Mucosa of descending colon (tissue), 3 donors: ENCODE measurements at regions not wholly inside any gene's neighbourhood (a gene's known extent, or its start where the extent isn't known, plus 50 kb on each side); places are given as distances from the start of the nearest gene placed in this dataset.

Experiments
- ATAC-seq: fragments of 200-7000 bp; cut with Tn5 transposase; one replicate; pipeline ENCODE4 v1.9.1; 2020; ENCODE audit warnings: mild to moderate bottlenecking, moderate library complexity
- DNase-seq, 3 donors: peaks; one replicate each; pipeline ENCODE4 v3.0.0-alpha.2; 2020
- H3K36me3 ChIP-seq: fragments of 200-600 bp; one replicate; pipeline ENCODE4 v1.8.0; 2021; ENCODE audit warnings: low read depth, mild to moderate bottlenecking
- H3K4me1 ChIP-seq: fragments of 200-600 bp; one replicate; pipeline ENCODE4 v1.8.0; 2021; ENCODE audit warnings: low read depth, mild to moderate bottlenecking
- H3K4me3 ChIP-seq: fragments of 200-600 bp; one replicate; pipeline ENCODE4 v1.8.0; 2021; ENCODE audit warnings: mild to moderate bottlenecking
- H3K9me3 ChIP-seq: fragments of 200-600 bp; one replicate; pipeline ENCODE4 v1.8.0; 2021; ENCODE audit warnings: mild to moderate bottlenecking
- intact Hi-C, 2 donors: fragments of 100-400 bp; cut with DNase I in 1 of 2; cut with micrococcal nuclease in 1 of 2; formaldehyde crosslinking; loops; one replicate each; pipeline versions ENCODE4 v1.11.0 to v1.11.1; 2022; cut with DNase I, micrococcal nuclease
- TF ChIP-seq, protein P1 (sequence below): fragments of 200-600 bp; IDR thresholded peaks from one replicate; pipeline ENCODE4 v1.8.0; 2022; ENCODE audit warnings: antibody characterized with exemption, mild to moderate bottlenecking
- donor health status: DM: no; HTN: no; CAD: no; lungs with moderate emphysema.
- donor health status: DM: no; HTN: no; CAD: no.
- donor health status: DM: no; HTN: yes; CAD: no.

DNA sequence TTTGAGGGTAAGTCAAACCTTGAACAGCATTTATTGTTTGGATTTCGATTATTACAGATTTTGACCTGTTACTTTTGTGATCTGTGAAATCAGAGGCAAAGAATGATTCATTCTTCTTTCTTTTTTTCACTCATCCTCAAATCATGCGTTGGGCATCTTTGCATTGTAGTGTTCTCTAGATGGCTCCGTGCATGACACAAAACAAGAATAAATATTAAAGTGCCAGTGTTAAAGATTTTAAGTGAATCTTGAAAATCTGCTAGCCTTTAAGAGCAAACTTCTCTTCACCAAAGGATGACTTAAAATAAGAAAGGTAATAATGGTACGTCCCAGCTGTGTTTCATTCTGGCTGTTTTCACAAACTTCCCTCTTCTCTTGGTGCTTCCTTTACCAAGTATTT lies 361.9 kb upstream of the SMARCA2 start:
- ATAC-seq: no peak

DNA sequence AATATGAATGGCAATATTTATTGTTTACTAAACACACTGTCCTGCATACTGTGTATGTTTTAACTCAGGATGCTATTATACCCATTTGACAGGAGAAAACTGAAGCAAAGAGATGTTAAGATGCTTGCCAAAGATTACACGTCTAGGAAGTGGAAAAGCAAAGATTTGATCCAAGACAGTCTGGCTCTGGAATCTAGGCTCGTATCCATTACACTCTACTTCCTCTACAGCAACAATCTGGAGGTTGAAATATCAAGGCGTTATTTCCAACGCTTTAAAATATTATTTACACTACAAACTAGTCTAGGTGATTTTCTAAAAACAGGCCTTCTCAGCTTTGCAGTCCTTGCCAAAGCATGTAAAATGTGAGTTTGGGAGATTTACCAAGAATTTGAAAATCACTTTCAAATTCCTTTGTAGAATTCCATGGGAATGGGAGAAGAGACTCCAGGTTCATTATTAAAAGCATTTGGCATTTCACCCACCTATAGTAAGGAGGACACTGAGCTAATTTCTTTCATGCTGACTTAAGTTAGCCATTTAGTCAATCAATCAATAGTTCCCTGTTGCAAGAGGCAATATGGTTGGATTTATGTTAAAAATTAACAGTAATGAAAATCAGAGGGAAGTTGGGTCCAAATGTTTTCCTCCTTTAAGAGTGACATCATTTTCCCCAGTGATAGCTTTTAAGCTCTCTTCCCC lies 356.3 kb upstream of the SMARCA2 start:
- ATAC-seq: no peak

More for the DNA sequence above, 361.9 kb upstream of the SMARCA2 start:
- Histone ChIP-seq H3K4me1 (no peaks in the 10 kb centered on the region), H3K4me3 (no peak overlapping the region), H3K36me3 (no peaks in the 10 kb centered on the region), H3K9me3 (no peaks in the 10 kb centered on the region)
- intact Hi-C loops: no loop called here
- TF ChIP-seq, protein P1, sequence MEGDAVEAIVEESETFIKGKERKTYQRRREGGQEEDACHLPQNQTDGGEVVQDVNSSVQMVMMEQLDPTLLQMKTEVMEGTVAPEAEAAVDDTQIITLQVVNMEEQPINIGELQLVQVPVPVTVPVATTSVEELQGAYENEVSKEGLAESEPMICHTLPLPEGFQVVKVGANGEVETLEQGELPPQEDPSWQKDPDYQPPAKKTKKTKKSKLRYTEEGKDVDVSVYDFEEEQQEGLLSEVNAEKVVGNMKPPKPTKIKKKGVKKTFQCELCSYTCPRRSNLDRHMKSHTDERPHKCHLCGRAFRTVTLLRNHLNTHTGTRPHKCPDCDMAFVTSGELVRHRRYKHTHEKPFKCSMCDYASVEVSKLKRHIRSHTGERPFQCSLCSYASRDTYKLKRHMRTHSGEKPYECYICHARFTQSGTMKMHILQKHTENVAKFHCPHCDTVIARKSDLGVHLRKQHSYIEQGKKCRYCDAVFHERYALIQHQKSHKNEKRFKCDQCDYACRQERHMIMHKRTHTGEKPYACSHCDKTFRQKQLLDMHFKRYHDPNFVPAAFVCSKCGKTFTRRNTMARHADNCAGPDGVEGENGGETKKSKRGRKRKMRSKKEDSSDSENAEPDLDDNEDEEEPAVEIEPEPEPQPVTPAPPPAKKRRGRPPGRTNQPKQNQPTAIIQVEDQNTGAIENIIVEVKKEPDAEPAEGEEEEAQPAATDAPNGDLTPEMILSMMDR: no peak
- DNase-seq: no peak

DNA sequence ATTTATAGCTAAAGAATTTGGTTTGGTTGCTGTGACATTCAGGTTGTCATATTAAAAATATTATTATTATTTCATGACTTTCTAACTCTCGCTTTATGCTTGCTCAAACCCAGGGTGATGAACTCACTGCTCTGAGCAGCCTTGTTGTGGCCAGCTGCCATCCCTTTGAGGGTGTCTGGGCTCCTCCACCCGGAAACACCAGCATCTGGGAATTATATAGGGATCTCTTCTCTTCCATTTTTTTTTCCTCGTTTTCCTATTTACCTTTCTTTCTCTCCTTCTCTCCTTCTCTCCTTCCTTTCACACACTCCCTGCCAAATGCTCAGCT lies 355.8 kb upstream of the SMARCA2 start:
- no peak overlapping the region for H3K4me3 ChIP-seq
- TF ChIP-seq, protein P1: no peak
- H3K4me1 ChIP-seq: no peaks in the 10 kb centered on the region
- H3K36me3 ChIP-seq: no peaks in the 10 kb centered on the region
- no peaks in the 10 kb centered on the region for H3K9me3 ChIP-seq
- ATAC-seq (no peak), DNase-seq (no peak)
- intact Hi-C loops: no loop called here

More for the DNA sequence above, 356.3 kb upstream of the SMARCA2 start:
- Histone ChIP-seq H3K9me3 (no peaks in the 10 kb centered on the region), H3K4me1 (no peaks in the 10 kb centered on the region), H3K4me3 (no peak overlapping the region), H3K36me3 (no peaks in the 10 kb centered on the region)
- no peak for DNase-seq
- intact Hi-C loops: no loop called here
- TF ChIP-seq, protein P1: no peak

DNA sequence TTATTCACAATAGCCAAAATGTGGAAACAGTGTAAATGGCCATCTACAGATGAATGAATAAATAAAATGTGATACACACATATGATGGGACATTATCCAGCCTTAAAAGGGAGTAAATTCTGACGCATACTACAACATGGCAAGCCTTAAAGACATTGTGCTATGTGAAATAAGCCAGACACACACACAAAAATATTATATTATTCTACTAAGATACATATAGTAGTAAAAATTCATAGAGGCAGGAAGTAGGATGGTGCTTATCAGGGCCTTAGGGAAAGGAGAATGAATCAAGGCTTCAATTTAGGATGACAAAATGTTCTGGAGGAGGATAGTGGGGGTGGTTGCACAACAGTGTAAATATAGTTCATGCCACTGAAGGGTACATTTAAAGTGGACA lies 346.7 kb upstream of the SMARCA2 start:
- Histone ChIP-seq H3K9me3 (no peaks in the 10 kb centered on the region), H3K4me3 (no peak overlapping the region), H3K4me1 (no peaks in the 10 kb centered on the region), H3K36me3 (no peaks in the 10 kb centered on the region)
- ATAC-seq: no peak
- TF ChIP-seq, protein P1: no peak
- no peak for DNase-seq
- intact Hi-C loops: no loop called here

DNA sequence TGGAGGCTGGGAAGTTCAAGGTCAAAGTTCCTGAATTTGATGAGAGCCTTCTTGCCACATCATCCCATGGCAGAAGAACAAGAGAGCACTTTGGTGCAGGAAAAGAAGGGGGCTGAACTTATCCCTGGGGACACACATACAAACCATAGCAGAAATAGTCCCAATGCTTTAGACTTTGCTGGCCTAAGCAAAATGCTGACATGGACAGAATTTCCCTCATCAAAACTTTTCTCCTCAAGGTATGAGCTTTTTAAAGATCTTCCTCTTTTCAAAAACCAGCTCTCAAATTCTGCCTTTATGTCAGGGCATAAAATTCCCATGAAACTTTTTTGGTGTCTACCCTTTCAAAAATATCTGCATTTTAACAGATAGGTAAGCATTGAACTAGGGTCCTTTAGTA lies 341.8 kb upstream of the SMARCA2 start:
- H3K4me1 ChIP-seq: no peaks in the 10 kb centered on the region
- ATAC-seq (no peak), DNase-seq (no peak)
- TF ChIP-seq, protein P1: no peak
- H3K36me3 ChIP-seq: no peaks in the 10 kb centered on the region
- H3K4me3 ChIP-seq: no peak overlapping the region
- H3K9me3 ChIP-seq: no peaks in the 10 kb centered on the region
- intact Hi-C loops: no loop called here

DNA sequence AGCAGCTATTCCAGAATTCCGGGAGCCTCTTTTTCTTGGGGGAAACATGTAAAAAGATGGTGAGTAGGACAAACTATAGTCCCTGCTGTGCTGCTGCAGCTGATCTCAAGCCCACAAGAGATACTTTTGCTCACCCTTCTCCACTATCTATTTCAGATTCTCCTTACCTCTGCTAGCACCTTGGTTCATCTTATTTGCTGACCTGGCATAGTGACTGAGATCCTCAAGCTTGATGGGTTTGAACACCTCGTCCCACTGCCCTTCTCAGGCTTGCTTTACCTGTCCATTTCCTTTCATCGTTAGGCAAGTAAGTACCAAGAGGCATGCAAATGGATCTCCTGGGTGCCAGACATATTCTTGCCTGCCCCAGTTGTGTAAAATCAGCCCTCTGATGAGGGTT lies 338.4 kb upstream of the SMARCA2 start:
- ATAC-seq: no peak
- no peaks in the 10 kb centered on the region for H3K4me1 ChIP-seq
- H3K9me3 ChIP-seq: no peaks in the 10 kb centered on the region
- H3K4me3 ChIP-seq: no peak overlapping the region
- DNase-seq: no peak
- intact Hi-C loops: no loop called here
- TF ChIP-seq, protein P1: no peak
- no peaks in the 10 kb centered on the region for H3K36me3 ChIP-seq
